H9 (cell line): ENCODE measurements at regions not wholly inside any gene's neighbourhood (a gene's known extent, or its start where the extent isn't known, plus 50 kb on each side); places are given as distances from the start of the nearest gene placed in this dataset.

ENCODE experiments used
- DNase-seq: peaks from one replicate; pipeline ENCODE4 v3.0.0-alpha.2; 2017
- H2AFZ ChIP-seq: one replicate; pipeline ENCODE4 v1.6.1; 2013; ENCODE audit warnings: mild to moderate bottlenecking, low read length, control low read depth, moderate library complexity
- H2AK5ac ChIP-seq: 2 replicates; pipeline ENCODE4 v1.6.1; 2013; ENCODE audit warnings: low read length, control low read depth, mixed read lengths; ENCODE audit not compliant: insufficient read length
- H2BK120ac ChIP-seq: one replicate; pipeline ENCODE4 v1.6.1; 2013; ENCODE audit warnings: low read depth, mild to moderate bottlenecking, low read length, control low read depth, inconsistent platforms; ENCODE audit not compliant: poor library complexity, severe bottlenecking
- H2BK12ac ChIP-seq: 2 replicates; pipeline ENCODE4 v1.6.1; 2013; ENCODE audit warnings: low read length, control low read depth, mixed read lengths, low read depth; ENCODE audit not compliant: insufficient read length
- H2BK15ac ChIP-seq: 2 replicates; pipeline ENCODE4 v1.6.1; 2013; ENCODE audit warnings: low read depth, low read length, control low read depth
- H2BK20ac ChIP-seq: one replicate; pipeline ENCODE4 v1.6.1; 2013; ENCODE audit warnings: low read depth, mild to moderate bottlenecking, low read length, control low read depth, inconsistent platforms; ENCODE audit not compliant: poor library complexity, severe bottlenecking
- H2BK5ac ChIP-seq: 2 replicates; pipeline ENCODE4 v1.6.1; 2013; ENCODE audit warnings: low read length, control low read depth, mixed read lengths; ENCODE audit not compliant: insufficient read length
- H3K14ac ChIP-seq: 2 replicates; pipeline ENCODE4 v1.6.1; 2013; ENCODE audit warnings: low read length, control low read depth; ENCODE audit not compliant: insufficient read depth
- H3K18ac ChIP-seq: 2 replicates; pipeline ENCODE4 v1.6.1; 2013; ENCODE audit warnings: low read depth, mild to moderate bottlenecking, mixed read lengths, low read length, control low read depth; ENCODE audit not compliant: insufficient read length
- H3K23ac ChIP-seq: 2 replicates; pipeline ENCODE4 v1.6.1; 2013; ENCODE audit warnings: low read length, control low read depth, mixed read lengths, low read depth; ENCODE audit not compliant: insufficient read length
- H3K23me2 ChIP-seq: 2 replicates; pipeline ENCODE4 v1.6.1; 2013; ENCODE audit warnings: low read depth, mild to moderate bottlenecking, mixed read lengths, low read length, control low read depth; ENCODE audit not compliant: insufficient read length, poor library complexity, severe bottlenecking
- H3K27ac ChIP-seq: 2 replicates; pipeline ENCODE4 v1.5.1; 2013; ENCODE audit warnings: low read length, control low read depth, mixed read lengths, low read depth; ENCODE audit not compliant: insufficient read length
- H3K27me3 ChIP-seq: 2 replicates; pipeline ENCODE4 v1.6.1; 2013; ENCODE audit warnings: low read length, control low read depth, inconsistent platforms; ENCODE audit not compliant: insufficient read depth
- H3K4ac ChIP-seq: 2 replicates; pipeline ENCODE4 v1.6.1; 2013; ENCODE audit warnings: low read depth, mild to moderate bottlenecking, control low read depth, inconsistent platforms, low read length, moderate library complexity
- H3K4me1 ChIP-seq: 2 replicates; pipeline ENCODE4 v1.6.1; 2013; ENCODE audit warnings: low read length, control low read depth, inconsistent platforms; ENCODE audit not compliant: insufficient read depth
- H3K4me2 ChIP-seq: 2 replicates; pipeline ENCODE4 v1.6.1; 2013; ENCODE audit warnings: low read length, control low read depth, mixed read lengths; ENCODE audit not compliant: insufficient read length, insufficient read depth
- H3K56ac ChIP-seq: 2 replicates; pipeline ENCODE4 v1.6.1; 2013; ENCODE audit warnings: low read depth, mild to moderate bottlenecking, mixed read lengths, low read length, control low read depth; ENCODE audit not compliant: insufficient read length
- H3K79me1 ChIP-seq: 2 replicates; pipeline ENCODE4 v1.6.1; 2013; ENCODE audit warnings: low read depth, mild to moderate bottlenecking, moderate library complexity, low read length, control low read depth, inconsistent platforms; ENCODE audit not compliant: insufficient read depth, poor library complexity, severe bottlenecking
- H3K79me2 ChIP-seq: 2 replicates; pipeline ENCODE4 v1.6.1; 2013; ENCODE audit warnings: low read length, control low read depth, inconsistent platforms; ENCODE audit not compliant: insufficient read depth
- H3K9ac ChIP-seq: 2 replicates; pipeline ENCODE4 v1.6.1; 2013; ENCODE audit warnings: low read length, control low read depth, mixed read lengths; ENCODE audit not compliant: insufficient read length; ENCODE audit errors: extremely low read depth
- H3K9me3 ChIP-seq: one replicate; pipeline ENCODE4 v1.6.1; 2013; ENCODE audit warnings: low read depth, low read length, inconsistent platforms; ENCODE audit not compliant: control insufficient read depth
- H3T11ph ChIP-seq: one replicate; pipeline ENCODE4 v1.6.1; 2013; ENCODE audit warnings: mild to moderate bottlenecking, low read length, control low read depth, inconsistent platforms
- H4K20me1 ChIP-seq: one replicate; pipeline ENCODE4 v1.6.1; 2013; ENCODE audit not compliant: control insufficient read depth, insufficient read length, insufficient read depth
- H4K5ac ChIP-seq: 2 replicates; pipeline ENCODE4 v1.6.1; 2013; ENCODE audit warnings: low read depth, mild to moderate bottlenecking, mixed read lengths, low read length, control low read depth; ENCODE audit not compliant: insufficient read length
- H4K8ac ChIP-seq: replicated peaks from 2 replicates; pipeline ENCODE4 v1.6.1; 2013; ENCODE audit warnings: low read length, control low read depth, mixed read lengths, low read depth; ENCODE audit not compliant: insufficient read length
- H4K91ac ChIP-seq: 2 replicates; pipeline ENCODE4 v1.6.1; 2013; ENCODE audit warnings: low read depth, mild to moderate bottlenecking, moderate library complexity, mixed read lengths, low read length, control low read depth; ENCODE audit not compliant: insufficient read length
- H3K27ac Mint-ChIP-seq, 3 experiments: 2 replicates in 2 of 3; 3 replicates in 1 of 3; pipeline ENCODE4 v1.8.0; 2020 to 2021; ENCODE audit warnings: mixed read lengths in 3 of 3, mild to moderate bottlenecking in 1 of 3, moderate library complexity in 1 of 3
- H3K27me3 Mint-ChIP-seq: 2 replicates; pipeline ENCODE4 v1.8.0; 2021; ENCODE audit warnings: low read depth, mild to moderate bottlenecking, moderate library complexity, mixed read lengths
- H3K36me3 Mint-ChIP-seq, 3 experiments: 2 replicates in 2 of 3; 3 replicates in 1 of 3; pipeline ENCODE4 v1.8.0; 2020 to 2021; ENCODE audit warnings: low read depth in 3 of 3, mixed read lengths in 3 of 3; ENCODE audit not compliant: insufficient read depth in 1 of 3
- H3K4me1 Mint-ChIP-seq, 2 experiments: 2 replicates each; pipeline ENCODE4 v1.8.0; 2020; ENCODE audit warnings: mixed read lengths in 2 of 2
- H3K4me3 Mint-ChIP-seq, 2 experiments: 2 replicates in 1 of 2; 3 replicates in 1 of 2; pipeline ENCODE4 v1.8.0; 2020 to 2021; ENCODE audit warnings: mild to moderate bottlenecking in 2 of 2, mixed read lengths in 2 of 2, moderate library complexity in 1 of 2
- H3K9me3 Mint-ChIP-seq, 2 experiments: 2 replicates in 1 of 2; 3 replicates in 1 of 2; pipeline ENCODE4 v1.8.0; 2020; ENCODE audit warnings: mild to moderate bottlenecking in 2 of 2, mixed read lengths in 2 of 2, moderate library complexity in 1 of 2
- WGBS: extraction: QIAGEN DNeasy Blood & Tissue Kit; methylation state at CpG from one replicate; pipeline ENCODE4 v1.1.7; 2013; ENCODE audit warnings: missing lambda C conversion rate, low lambda C conversion rate, mixed read lengths; ENCODE audit not compliant: insufficient read length; ENCODE audit errors: extremely low coverage; 5-methylcytosine and 5-hydroxymethylcytosine counted together
- TF ChIP-seq, protein P1 (sequence below): fragments of 200-600 bp; sonication (generic); conservative IDR thresholded peaks from 3 replicates; pipeline ENCODE4 v1.8.0; 2021; ENCODE audit warnings: antibody characterized with exemption, mild to moderate bottlenecking

GRCh38 chr10:125491381-125491780 is 191.6 kb downstream of the TEX36 start:
- Histone ChIP-seq H2BK15ac (no peak overlapping the region), H4K20me1 (no peaks in the 10 kb centered on the region), H3K23me2 (no peaks in the 10 kb centered on the region), H2AFZ (no peak overlapping the region), H3K79me2 (no peaks in the 10 kb centered on the region), H4K91ac (no peak overlapping the region), H2BK5ac (no peak overlapping the region), H2AK5ac (no peak overlapping the region), H3T11ph (no peak overlapping the region), H4K5ac (no peak overlapping the region), H3K14ac (no peak overlapping the region), H4K8ac (no peak overlapping the region), H3K56ac (no peak overlapping the region), H3K18ac (no peak overlapping the region), H3K4me1 (no peaks in the 10 kb centered on the region), H3K79me1 (no peaks in the 10 kb centered on the region), H3K23ac (no peak overlapping the region), H2BK12ac (no peak overlapping the region), H3K9me3 (no peaks in the 10 kb centered on the region), H3K4ac (no peak overlapping the region), H3K27me3 (no peaks in the 10 kb centered on the region), H3K4me2 (no peak overlapping the region), H3K27ac (no peak overlapping the region), H3K9ac (no peak overlapping the region), H2BK20ac (no peak overlapping the region), H2BK120ac (no peak overlapping the region)
- Mint-ChIP-seq H3K27ac (no peak overlapping the region), H3K9me3 (no peaks in the 10 kb centered on the region), H3K4me3 (no peak overlapping the region), H3K4me1 (0 out of 4 replicates have a peak, but pooled peaks cover 0 to 5% of the 10 kb centered on the region in 2 experiments), H3K27me3 (no peaks in the 10 kb centered on the region), H3K36me3 (no peaks in the 10 kb centered on the region)
- TF ChIP-seq, protein P1, sequence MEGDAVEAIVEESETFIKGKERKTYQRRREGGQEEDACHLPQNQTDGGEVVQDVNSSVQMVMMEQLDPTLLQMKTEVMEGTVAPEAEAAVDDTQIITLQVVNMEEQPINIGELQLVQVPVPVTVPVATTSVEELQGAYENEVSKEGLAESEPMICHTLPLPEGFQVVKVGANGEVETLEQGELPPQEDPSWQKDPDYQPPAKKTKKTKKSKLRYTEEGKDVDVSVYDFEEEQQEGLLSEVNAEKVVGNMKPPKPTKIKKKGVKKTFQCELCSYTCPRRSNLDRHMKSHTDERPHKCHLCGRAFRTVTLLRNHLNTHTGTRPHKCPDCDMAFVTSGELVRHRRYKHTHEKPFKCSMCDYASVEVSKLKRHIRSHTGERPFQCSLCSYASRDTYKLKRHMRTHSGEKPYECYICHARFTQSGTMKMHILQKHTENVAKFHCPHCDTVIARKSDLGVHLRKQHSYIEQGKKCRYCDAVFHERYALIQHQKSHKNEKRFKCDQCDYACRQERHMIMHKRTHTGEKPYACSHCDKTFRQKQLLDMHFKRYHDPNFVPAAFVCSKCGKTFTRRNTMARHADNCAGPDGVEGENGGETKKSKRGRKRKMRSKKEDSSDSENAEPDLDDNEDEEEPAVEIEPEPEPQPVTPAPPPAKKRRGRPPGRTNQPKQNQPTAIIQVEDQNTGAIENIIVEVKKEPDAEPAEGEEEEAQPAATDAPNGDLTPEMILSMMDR: no peak
- WGBS: no CpG with 5 or more reads among the region's 2 CpGs
- no peak for DNase-seq
